SH-SY5Y (cell line): ENCODE measurements at regions not wholly inside any gene's neighbourhood (a gene's known extent, or its start where the extent isn't known, plus 50 kb on each side); places are given as distances from the start of the nearest gene placed in this dataset.

Experiments
- GATA2 ChIP-seq: IDR thresholded peaks from 2 replicates; pipeline ENCODE4 v1.6.1; 2011; ENCODE audit warnings: mild to moderate bottlenecking, low read depth, low read length
- GATA3 ChIP-seq: IDR thresholded peaks from 2 replicates; pipeline ENCODE4 v1.6.1; 2011; ENCODE audit warnings: low read depth, mild to moderate bottlenecking, low read length, moderate library complexity

GRCh38 chr5:112647428-112647827, 90.3 kb upstream of the APC start:
- TF ChIP-seq GATA3 (no peak), GATA2 (no peak)
